ENCODE measurements at regions not wholly inside any gene's neighbourhood (a gene's known extent, or its start where the extent isn't known, plus 50 kb on each side); places are given as distances from the start of the nearest gene placed in this dataset.
A peak's percentile ranks its signal among the peaks of the same experiment; 100 is the strongest.
"Not testable (repeated sequence)": the region's sequence is repeated elsewhere in the genome, so short reads cannot be mapped to it uniquely, and the experiment has no call there.

GRCh38 chr10:17538941-17539340 is 78.2 kb downstream of the HACD1 start:
- DNase-seq (ENCODE audit: low spot score): no peak

GRCh38 chr10:17537281-17537680 is 79.9 kb downstream of the HACD1 start:
- DNase-seq (ENCODE audit: low spot score): no peak

- DNase-seq (ENCODE audit: low spot score): no peak
Observed at GRCh38 chr10:17536221-17536620, 81.0 kb downstream of the HACD1 start.

DNA sequence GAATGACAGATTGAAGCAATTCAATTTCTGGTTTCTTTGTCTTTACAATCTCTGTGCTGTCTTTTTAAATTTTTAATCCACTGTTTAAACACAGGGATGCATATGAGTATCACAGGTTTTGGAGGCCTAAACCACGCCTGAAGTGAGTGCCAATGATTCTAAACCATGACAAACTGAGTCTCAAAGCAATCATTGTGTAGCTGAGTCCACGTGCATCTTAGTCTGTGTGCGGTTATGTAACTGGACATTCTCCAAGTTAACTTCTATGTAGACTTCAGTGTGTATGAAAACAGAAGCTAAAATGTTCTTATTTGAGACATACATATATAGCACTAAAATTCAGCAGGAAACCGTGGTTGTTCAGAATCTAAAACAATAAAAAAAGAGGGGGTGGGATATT is 79.3 kb upstream of the ST8SIA6 start:
- DNase-seq (ENCODE audit: low spot score): no peak

DNA sequence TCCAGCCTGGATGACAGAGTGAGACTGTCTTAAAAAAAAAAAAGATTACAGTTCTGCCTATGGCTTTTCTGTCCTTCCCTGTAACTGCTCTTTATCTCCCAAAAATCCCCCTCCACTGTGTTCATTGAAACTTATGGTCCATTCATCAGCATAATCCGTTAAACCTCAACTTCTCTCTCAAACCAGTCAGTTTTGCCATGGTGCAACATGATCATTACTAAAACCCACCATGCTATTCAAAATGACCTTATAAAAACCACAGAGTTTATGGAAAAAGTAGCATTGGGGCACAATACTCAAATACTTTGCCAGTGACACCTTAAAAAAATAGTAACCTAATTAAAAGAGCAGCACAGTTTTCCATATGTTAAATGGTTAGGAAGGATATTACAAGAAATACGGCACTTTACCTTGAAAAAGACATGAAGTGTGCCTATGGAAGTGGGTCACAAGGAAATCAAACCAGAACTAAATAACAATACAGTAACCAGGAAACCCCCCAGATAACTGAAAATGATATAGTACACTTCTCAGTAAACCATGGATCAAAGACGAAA is 74.0 kb upstream of the ST8SIA6 start:
- DNase-seq (ENCODE audit: low spot score): no peak

DNA sequence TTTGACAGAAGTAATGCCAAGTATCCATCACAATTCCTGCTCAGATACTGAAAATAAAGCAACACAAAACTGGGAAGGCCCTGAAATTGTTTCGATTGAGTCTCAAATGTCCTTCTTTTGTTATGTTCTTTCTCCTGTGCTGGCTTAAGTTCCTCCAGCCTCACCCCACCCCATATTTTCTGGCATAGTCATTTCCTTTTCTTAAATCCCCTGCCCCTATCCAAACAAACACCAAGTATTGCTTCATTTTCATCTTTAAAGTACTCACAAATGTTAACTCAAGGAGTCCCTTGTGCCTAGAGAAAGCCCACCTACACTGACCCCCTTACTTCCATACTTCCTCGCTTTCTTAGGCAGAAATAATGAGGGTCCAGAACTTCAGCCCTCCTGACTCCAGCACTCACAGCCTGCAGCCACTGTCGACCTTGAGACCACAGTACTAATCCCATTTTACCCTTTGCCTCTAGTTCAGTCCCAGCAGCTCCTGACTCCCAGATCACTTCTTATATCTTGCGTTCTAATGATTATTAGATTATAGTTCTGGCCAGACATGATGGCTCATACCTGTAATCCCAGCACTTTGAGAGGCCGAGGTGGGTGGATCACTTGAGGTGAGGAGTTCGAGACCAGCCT is 73.2 kb upstream of the ST8SIA6 start:
- peak; percentile 55 for DNase-seq (ENCODE audit: low spot score)

- DNase-seq (ENCODE audit: low spot score): not testable (repeated sequence)
Observed at GRCh38 chr10:17526571-17526970, 72.2 kb upstream of the ST8SIA6 start.

DNA sequence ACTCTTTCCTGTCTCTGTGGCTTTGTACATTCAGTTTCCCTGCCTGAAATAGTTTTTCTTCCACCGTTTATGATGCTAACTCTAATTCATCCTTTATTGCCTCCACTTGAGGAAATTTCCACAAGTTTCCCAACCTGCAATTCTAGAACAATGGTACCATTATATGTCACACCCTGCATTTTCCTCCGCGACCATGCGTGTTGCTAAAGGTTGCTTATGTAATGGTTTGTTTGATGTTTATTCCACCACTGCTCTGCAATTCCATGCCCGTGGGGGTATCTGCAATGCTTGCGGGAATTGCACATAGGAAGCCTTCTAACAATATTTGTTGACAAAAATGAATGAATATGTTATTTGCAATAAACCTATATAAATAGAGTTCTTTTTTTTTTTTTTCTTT is 69.5 kb upstream of the ST8SIA6 start:
- no peak for DNase-seq (ENCODE audit: low spot score)

DNA sequence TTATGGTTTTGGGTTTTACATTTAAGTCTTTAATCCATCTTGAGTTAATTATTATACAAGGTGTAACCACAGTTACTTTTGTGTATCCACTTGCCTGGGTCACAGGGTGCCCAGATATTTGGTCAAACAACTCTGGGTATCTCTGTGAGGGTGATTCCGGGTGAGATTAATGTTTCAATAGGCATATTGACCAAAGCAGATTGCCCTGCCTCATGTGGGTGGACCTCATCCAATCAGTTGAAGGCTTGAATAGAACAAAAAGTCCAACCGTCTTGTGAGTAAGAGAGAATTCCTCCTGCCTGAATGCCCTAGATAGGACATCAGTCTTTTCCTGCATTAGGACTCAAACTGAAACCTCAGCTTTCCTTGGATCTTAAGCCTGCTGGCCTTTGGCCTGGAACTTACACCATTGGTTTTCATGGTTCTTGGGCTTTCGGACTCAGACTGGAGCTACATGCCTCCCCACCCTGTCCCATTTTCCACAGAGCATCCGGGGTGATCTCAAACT is 68.9 kb upstream of the ST8SIA6 start:
- no peak for DNase-seq (ENCODE audit: low spot score)

GRCh38 chr10:17522269-17522668 is 67.9 kb upstream of the ST8SIA6 start:
- DNase-seq (ENCODE audit: low spot score): not testable (repeated sequence)

DNA sequence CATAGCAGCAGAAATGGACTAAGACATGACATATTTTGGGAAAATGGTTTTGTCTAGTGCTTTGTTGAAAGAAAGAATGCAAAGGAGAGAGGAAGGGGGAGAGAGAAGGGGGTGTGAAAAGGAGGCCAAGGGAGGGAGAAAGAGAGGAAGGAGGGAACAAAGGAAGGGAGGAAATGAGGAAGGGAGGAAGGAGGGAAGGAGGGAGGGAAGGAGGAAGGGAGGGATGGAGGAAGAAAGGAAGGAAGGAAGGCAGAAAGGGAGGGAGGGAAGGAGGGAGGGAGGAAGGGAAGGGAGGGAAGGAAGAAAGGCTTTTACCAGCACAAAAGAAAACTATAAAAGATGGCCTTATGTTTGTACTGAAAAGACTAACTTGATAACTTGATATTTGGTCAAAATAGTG is 65.1 kb upstream of the ST8SIA6 start:
- no peak for DNase-seq (ENCODE audit: low spot score)

DNA sequence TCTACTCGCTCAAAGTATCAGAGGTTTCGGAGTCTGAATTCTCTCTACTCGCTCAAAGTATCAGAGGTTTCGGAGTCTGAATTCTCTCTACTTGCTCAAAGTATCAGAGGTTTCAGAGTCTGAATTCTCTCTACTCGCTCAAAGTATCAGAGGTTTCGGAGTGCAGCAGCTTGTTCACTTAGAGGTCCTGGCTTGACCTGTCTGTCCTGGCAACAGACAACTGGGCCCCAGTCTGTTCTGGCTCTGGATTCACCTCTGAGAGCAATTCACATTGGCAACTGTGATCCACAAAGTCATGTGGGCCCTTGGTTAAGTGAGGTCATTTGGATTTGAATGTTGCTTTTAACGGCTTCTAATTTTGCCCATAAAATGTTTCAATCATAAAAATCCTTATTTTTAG is 63.9 kb upstream of the ST8SIA6 start:
- DNase-seq (ENCODE audit: low spot score): no peak

DNA sequence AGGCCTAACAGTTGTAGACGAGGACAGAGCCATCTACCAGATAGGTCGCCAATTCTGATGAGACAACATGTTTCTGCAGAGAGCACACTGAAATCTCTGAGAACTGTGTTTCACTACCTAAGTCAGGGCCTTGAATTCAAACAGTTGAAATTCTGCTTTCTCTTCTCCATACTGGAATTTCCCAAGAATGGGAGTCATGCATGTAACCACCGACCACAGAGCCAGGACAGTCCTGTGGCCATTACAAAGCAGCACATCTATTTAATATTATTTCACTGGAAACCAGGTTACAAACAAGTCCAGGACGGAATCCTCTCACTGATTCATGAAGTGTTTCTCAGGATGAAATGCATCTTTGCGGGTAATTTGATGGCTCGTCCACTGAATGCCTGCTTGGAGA is 62.0 kb upstream of the ST8SIA6 start:
- peak; percentile 90 for DNase-seq (ENCODE audit: low spot score)

DNA sequence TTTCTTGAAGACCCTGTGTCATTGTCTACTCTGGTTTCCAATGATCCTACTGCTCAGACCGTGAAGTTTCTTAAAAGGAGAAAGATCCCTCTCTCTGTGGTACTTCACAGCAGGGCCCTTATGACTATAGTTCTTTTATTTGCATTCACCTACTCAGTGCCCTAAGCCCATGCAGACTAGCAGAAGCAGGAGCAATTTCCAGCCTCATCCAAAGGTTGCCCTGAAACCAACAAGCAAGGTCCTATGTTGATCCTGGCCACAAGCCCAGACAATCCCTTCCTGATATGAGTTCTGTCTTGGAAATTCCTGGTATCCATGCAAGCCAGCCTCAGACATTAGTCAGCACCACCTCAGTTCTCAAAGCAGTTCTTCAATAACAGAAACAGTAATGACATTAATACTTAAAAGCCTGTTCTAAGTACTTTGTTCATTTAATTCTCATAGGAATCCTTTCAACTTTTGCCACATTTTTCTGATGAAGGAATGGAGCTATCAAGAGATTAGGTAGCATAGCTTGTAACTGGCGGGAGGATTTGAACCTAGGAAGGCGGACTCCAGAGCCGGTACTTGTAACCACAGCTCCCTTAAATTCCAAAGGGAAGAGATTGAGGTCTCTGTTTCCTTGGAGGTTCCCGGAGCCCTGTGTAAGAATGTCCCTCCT is 58.1 kb upstream of the ST8SIA6 start:
- peak; percentile 99 for DNase-seq (ENCODE audit: low spot score)

GRCh38 chr10:17510242-17510908 is 56.0 kb upstream of the ST8SIA6 start:
- DNase-seq (ENCODE audit: low spot score): no peak

- no peak for DNase-seq (ENCODE audit: low spot score)
Observed at GRCh38 chr10:17507538-17507937, 53.1 kb upstream of the ST8SIA6 start.

DNA sequence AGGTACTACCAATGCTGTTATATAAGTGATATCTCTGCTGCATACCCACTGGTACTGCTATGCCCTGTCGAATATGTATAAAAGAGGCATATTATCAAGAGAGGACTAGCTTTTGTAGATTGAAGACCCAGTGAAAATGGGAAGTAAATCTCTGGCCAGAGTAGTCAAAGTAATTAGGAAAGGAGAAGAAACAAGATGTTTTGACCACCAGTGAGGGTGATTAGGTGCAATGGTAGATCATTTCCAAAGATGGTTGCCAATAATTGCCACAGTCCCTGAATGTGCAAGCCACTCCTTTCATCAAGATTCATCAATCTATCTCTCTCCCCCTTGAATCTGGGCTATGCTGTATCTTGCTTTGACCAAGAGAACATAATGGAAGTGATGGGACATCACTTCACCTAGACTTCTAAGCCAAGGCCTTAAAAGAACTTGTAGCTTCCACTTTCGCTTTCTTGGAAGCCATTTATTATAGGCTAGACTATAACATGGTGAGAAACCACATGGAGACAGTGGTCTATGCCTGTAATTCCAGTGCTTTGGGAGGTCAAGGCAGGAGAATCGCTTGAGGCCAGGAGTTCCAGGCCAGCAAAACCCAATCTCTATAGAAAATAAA is 52.6 kb upstream of the ST8SIA6 start:
- DNase-seq (ENCODE audit: low spot score): no peak

DNA sequence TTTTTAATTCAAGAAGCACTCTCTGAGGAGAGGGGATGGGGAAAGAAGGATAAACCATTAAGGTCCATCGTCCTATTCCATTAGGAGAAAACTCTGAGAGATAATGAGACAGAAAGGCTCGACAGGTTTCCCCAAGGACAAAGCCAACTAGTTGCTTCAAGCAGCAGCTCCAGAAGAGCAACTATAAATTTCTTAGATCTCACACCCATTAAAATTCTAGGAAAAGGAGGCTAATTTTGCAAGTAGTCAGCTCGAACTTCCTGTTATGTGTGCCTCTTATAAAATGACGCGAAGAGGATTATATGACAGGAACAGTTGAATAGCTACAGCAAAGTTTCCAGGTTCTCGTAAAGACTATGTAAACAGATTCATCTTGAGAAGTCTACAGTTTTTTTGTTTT is 52.0 kb upstream of the ST8SIA6 start:
- DNase-seq (ENCODE audit: low spot score): no peak

DNA sequence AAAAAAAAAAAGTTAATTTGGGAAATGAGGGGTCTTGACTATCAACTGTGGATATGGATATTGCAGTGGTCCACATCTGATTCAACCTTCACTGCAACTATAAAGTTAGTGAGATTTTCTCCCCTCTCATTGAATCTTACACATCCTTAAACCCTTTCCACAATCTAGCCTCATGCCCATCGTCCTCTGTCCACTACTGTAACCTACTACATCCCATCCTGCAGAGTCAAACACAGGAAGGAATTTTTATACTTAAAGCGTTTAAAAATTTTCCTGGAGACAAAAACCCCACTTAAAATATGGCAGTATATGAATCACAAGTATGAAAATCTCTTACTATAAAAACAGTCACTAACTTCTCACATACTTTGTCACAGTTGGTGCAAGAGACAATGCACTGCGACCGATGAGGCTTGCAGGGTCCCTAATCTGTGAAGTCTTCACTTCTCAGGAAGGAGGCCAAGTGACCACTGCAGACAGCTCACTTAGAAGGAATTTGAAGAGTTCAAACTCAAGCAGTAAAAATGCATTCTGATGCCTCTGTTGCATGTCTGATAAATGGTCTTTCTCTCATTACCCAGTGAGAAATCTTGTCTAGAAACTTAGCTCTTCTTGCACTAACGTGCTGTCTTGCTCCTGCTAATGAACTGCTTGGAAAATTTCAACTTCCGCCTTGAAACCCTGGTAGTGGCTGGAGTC is 50.3 kb upstream of the ST8SIA6 start:
- DNase-seq (ENCODE audit: low spot score): peak; percentile 85
